ENCODE measurements at regions not wholly inside any gene's neighbourhood (a gene's known extent, or its start where the extent isn't known, plus 50 kb on each side); places are given as distances from the start of the nearest gene placed in this dataset.

GRCh38 chr2:78120275-78120674 is 598.1 kb upstream of the LRRTM4 start:
- Histone ChIP-seq H3K36me3 (ENCODE audit: control insufficient read depth, insufficient read depth, low read length) (no peaks in the 10 kb centered on the region), H3K4me3 (replicated peaks in 1 of 4; ENCODE audit: control extremely low read depth in 1 of 4, insufficient read depth in 1 of 4, low read depth in 3 of 4, low read length in 4 of 4) (no peak overlapping the region), H4K20me1 (ENCODE audit: control insufficient read depth, extremely low read depth, insufficient read depth, low read length) (no peaks in the 10 kb centered on the region), H2AFZ (ENCODE audit: low read length) (no peak overlapping the region), H3K9ac (ENCODE audit: insufficient read depth, low read length) (no peak overlapping the region), H3K27ac (ENCODE audit: insufficient read depth, low read length) (no peak overlapping the region), H3K9me3 (ENCODE audit: control insufficient read depth, insufficient read depth, low read depth, low read length) (no peaks in the 10 kb centered on the region), H3K4me1 (ENCODE audit: control insufficient read depth, extremely low read depth, insufficient read depth, low read length) (no peaks in the 10 kb centered on the region), H3K27me3 (ENCODE audit: control insufficient read depth, insufficient read depth, low read length) (no peaks in the 10 kb centered on the region), H3K79me2 (ENCODE audit: control insufficient read depth, insufficient read depth, low read length) (no peaks in the 10 kb centered on the region), H3K4me2 (ENCODE audit: extremely low read depth, insufficient read depth, low read length) (no peak overlapping the region)
- no peak for DNase-seq (ENCODE audit: low read depth in 2 of 2)
- TF ChIP-seq EZH2 (IDR thresholded peaks at IDR 0.05; ENCODE audit: low read length, missing control alignments): no peak
- TF ChIP-seq CTCF (conservative IDR thresholded peaks at IDR 0.05 in 1 of 2, IDR thresholded peaks at IDR 0.05 in 1 of 2; ENCODE audit: low read depth in 1 of 2, low read length in 2 of 2): no peak

- Histone ChIP-seq H3K9ac (ENCODE audit: insufficient read depth, low read length) (no peak overlapping the region), H3K4me1 (ENCODE audit: control insufficient read depth, extremely low read depth, insufficient read depth, low read length) (no peaks in the 10 kb centered on the region), H3K4me3 (replicated peaks in 1 of 4; ENCODE audit: control extremely low read depth in 1 of 4, insufficient read depth in 1 of 4, low read depth in 3 of 4, low read length in 4 of 4) (no peak overlapping the region), H3K27ac (ENCODE audit: insufficient read depth, low read length) (no peak overlapping the region), H3K79me2 (ENCODE audit: control insufficient read depth, insufficient read depth, low read length) (no peaks in the 10 kb centered on the region), H3K36me3 (ENCODE audit: control insufficient read depth, insufficient read depth, low read length) (no peaks in the 10 kb centered on the region), H3K9me3 (ENCODE audit: control insufficient read depth, insufficient read depth, low read depth, low read length) (no peaks in the 10 kb centered on the region), H3K27me3 (ENCODE audit: control insufficient read depth, insufficient read depth, low read length) (no peaks in the 10 kb centered on the region), H2AFZ (ENCODE audit: low read length) (no peak overlapping the region), H3K4me2 (ENCODE audit: extremely low read depth, insufficient read depth, low read length) (no peak overlapping the region), H4K20me1 (ENCODE audit: control insufficient read depth, extremely low read depth, insufficient read depth, low read length) (no peaks in the 10 kb centered on the region)
- no peak for DNase-seq (ENCODE audit: low read depth in 2 of 2)
- TF ChIP-seq EZH2 (IDR thresholded peaks at IDR 0.05; ENCODE audit: low read length, missing control alignments) (no peak), CTCF (conservative IDR thresholded peaks at IDR 0.05 in 1 of 2, IDR thresholded peaks at IDR 0.05 in 1 of 2; ENCODE audit: low read depth in 1 of 2, low read length in 2 of 2) (no peak)
These were observed 602.9 kb upstream of the LRRTM4 start for GRCh38 chr2:78125042-78125441.

GRCh38 chr2:78127424-78127823 is 605.2 kb upstream of the LRRTM4 start:
- no peak overlapping the region for H3K4me3 ChIP-seq (replicated peaks in 1 of 4; ENCODE audit: control extremely low read depth in 1 of 4, insufficient read depth in 1 of 4, low read depth in 3 of 4, low read length in 4 of 4)
- H3K27me3 ChIP-seq (ENCODE audit: control insufficient read depth, insufficient read depth, low read length): no peaks in the 10 kb centered on the region
- no peak for TF ChIP-seq CTCF (conservative IDR thresholded peaks at IDR 0.05 in 1 of 2, IDR thresholded peaks at IDR 0.05 in 1 of 2; ENCODE audit: low read depth in 1 of 2, low read length in 2 of 2)
- DNase-seq (ENCODE audit: low read depth in 2 of 2): no peak
- H3K9me3 ChIP-seq (ENCODE audit: control insufficient read depth, insufficient read depth, low read depth, low read length): no peaks in the 10 kb centered on the region
- no peaks in the 10 kb centered on the region for H4K20me1 ChIP-seq (ENCODE audit: control insufficient read depth, extremely low read depth, insufficient read depth, low read length)
- H3K4me2 ChIP-seq (ENCODE audit: extremely low read depth, insufficient read depth, low read length): no peak overlapping the region
- H3K79me2 ChIP-seq (ENCODE audit: control insufficient read depth, insufficient read depth, low read length): no peaks in the 10 kb centered on the region
- H3K9ac ChIP-seq (ENCODE audit: insufficient read depth, low read length): no peak overlapping the region
- no peak overlapping the region for H2AFZ ChIP-seq (ENCODE audit: low read length)
- H3K36me3 ChIP-seq (ENCODE audit: control insufficient read depth, insufficient read depth, low read length): no peaks in the 10 kb centered on the region
- no peaks in the 10 kb centered on the region for H3K4me1 ChIP-seq (ENCODE audit: control insufficient read depth, extremely low read depth, insufficient read depth, low read length)
- no peak overlapping the region for H3K27ac ChIP-seq (ENCODE audit: insufficient read depth, low read length)
